ENCODE measurements at regions not wholly inside any gene's neighbourhood (a gene's known extent, or its start where the extent isn't known, plus 50 kb on each side); places are given as distances from the start of the nearest gene placed in this dataset.

DNA sequence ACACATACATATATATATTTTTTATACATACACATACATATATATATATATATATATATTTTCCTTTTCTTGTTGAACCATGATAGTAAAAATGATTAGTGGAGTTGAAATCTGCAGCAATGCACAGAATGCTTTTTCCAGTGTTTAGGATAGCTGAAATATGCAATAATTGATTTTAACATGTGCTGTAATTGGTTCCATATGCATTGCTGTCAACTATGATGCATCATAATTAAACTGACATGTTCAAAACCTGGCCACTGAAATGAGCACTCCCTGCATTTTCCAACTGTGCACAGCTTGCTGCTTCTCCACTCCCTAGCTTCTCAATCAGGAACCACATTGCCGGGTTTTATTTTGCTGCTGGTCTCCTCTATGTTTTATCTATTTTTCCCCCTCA, 358.3 kb downstream of the PAX1 start:
- no peak overlapping the region for H3K4me3 ChIP-seq (ENCODE audit: low read length, poor library complexity, severe bottlenecking)
- H3K4me1 ChIP-seq (ENCODE audit: insufficient read depth, low read length, poor library complexity, severe bottlenecking): peaks cover 31% of the 10 kb centered on the region
- H3K9me3 ChIP-seq (ENCODE audit: insufficient read depth, low read depth, low read length): no peaks in the 10 kb centered on the region

DNA sequence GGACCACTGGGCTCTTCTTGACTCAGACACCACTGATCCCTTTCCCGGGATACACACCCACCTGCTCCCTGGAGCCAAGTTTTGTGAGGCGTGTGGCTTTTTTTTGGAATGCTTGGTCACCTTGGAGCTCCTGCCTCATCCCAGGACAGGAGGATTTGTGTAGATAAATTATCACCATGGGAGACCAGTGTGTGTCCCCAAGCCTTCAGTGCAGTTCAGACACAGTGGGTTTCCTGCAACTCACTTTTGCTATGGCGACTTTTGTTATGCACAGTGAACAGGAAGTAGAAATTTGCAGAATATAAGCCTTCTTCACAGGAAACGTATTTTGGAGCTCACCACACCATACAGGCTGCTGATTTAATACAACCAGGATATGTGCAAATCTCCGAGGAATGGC, 357.4 kb downstream of the PAX1 start:
- no peaks in the 10 kb centered on the region for H3K27me3 ChIP-seq (ENCODE audit: insufficient read depth, low read length, poor library complexity, severe bottlenecking)
- peak overlapping the region; percentile 78 for H2AFZ ChIP-seq (ENCODE audit: low read length)
- H3K4me3 ChIP-seq (ENCODE audit: low read length, poor library complexity, severe bottlenecking): peak overlapping the region; percentile 5
- peaks cover 31% of the 10 kb centered on the region for H3K4me1 ChIP-seq (ENCODE audit: insufficient read depth, low read length, poor library complexity, severe bottlenecking)
- H3F3A ChIP-seq (ENCODE audit: low read depth): no peaks in the 10 kb centered on the region
- no peaks in the 10 kb centered on the region for H3K9me3 ChIP-seq (ENCODE audit: insufficient read depth, low read depth, low read length)
- H3K79me2 ChIP-seq (ENCODE audit: insufficient read depth, low read length): no peaks in the 10 kb centered on the region
- TF ChIP-seq EZH2phosphoT487 (IDR thresholded peaks at IDR 0.05; ENCODE audit: borderline replicate concordance): no peak
- TF ChIP-seq, protein P1, sequence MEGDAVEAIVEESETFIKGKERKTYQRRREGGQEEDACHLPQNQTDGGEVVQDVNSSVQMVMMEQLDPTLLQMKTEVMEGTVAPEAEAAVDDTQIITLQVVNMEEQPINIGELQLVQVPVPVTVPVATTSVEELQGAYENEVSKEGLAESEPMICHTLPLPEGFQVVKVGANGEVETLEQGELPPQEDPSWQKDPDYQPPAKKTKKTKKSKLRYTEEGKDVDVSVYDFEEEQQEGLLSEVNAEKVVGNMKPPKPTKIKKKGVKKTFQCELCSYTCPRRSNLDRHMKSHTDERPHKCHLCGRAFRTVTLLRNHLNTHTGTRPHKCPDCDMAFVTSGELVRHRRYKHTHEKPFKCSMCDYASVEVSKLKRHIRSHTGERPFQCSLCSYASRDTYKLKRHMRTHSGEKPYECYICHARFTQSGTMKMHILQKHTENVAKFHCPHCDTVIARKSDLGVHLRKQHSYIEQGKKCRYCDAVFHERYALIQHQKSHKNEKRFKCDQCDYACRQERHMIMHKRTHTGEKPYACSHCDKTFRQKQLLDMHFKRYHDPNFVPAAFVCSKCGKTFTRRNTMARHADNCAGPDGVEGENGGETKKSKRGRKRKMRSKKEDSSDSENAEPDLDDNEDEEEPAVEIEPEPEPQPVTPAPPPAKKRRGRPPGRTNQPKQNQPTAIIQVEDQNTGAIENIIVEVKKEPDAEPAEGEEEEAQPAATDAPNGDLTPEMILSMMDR (conservative IDR thresholded peaks at IDR 0.05; ENCODE audit: low read length): no peak
- H3K9ac ChIP-seq (ENCODE audit: low read depth, low read length, poor library complexity, severe bottlenecking): no peak overlapping the region
- H3K4me2 ChIP-seq (ENCODE audit: low read depth, low read length, poor library complexity, severe bottlenecking): peak overlapping the region; percentile 39
- no peaks in the 10 kb centered on the region for H3K36me3 ChIP-seq (ENCODE audit: insufficient read depth, low read length)
- H3K9me2 ChIP-seq (replicated peaks; ENCODE audit: low read depth, low read length): no peaks in the 10 kb centered on the region
- no peaks in the 10 kb centered on the region for H4K20me1 ChIP-seq (ENCODE audit: insufficient read depth, low read length, poor library complexity, severe bottlenecking)

More for the DNA sequence above, 358.3 kb downstream of the PAX1 start:
- no peaks in the 10 kb centered on the region for H3K27me3 ChIP-seq (ENCODE audit: insufficient read depth, low read length, poor library complexity, severe bottlenecking)
- H3F3A ChIP-seq (ENCODE audit: low read depth): no peaks in the 10 kb centered on the region
- no peak overlapping the region for H3K9ac ChIP-seq (ENCODE audit: low read depth, low read length, poor library complexity, severe bottlenecking)
- no peak for TF ChIP-seq EZH2phosphoT487 (IDR thresholded peaks at IDR 0.05; ENCODE audit: borderline replicate concordance)
- TF ChIP-seq, protein P1 (conservative IDR thresholded peaks at IDR 0.05; ENCODE audit: low read length): no peak
- no peaks in the 10 kb centered on the region for H3K9me2 ChIP-seq (replicated peaks; ENCODE audit: low read depth, low read length)
- no peak overlapping the region for H2AFZ ChIP-seq (ENCODE audit: low read length)
- H4K20me1 ChIP-seq (ENCODE audit: insufficient read depth, low read length, poor library complexity, severe bottlenecking): no peaks in the 10 kb centered on the region
- H3K79me2 ChIP-seq (ENCODE audit: insufficient read depth, low read length): no peaks in the 10 kb centered on the region
- no peaks in the 10 kb centered on the region for H3K36me3 ChIP-seq (ENCODE audit: insufficient read depth, low read length)
- no peak overlapping the region for H3K4me2 ChIP-seq (ENCODE audit: low read depth, low read length, poor library complexity, severe bottlenecking)

DNA sequence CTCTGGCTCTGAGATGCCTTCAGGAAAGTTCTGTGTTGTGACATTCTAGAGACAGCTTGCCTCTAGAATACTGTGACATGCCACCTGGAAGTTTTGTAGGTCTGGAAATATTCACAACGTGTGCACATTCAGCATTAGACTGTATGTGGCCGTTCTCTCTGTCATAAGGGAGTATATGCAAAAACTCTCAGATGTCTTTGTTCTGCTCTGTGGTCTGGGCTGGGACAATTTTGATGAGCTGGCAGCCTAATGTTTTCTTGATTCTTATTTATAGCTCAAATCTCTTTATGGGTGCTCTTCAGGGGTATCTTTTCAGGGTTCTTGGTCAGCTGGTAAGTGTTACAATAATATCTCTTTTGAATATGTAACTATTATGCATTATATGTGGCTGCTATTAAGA, 355.1 kb downstream of the PAX1 start:
- no peak overlapping the region for H3K9ac ChIP-seq (ENCODE audit: low read depth, low read length, poor library complexity, severe bottlenecking)
- H3K79me2 ChIP-seq (ENCODE audit: insufficient read depth, low read length): no peaks in the 10 kb centered on the region
- H3K36me3 ChIP-seq (ENCODE audit: insufficient read depth, low read length): no peaks in the 10 kb centered on the region
- no peaks in the 10 kb centered on the region for H3K27me3 ChIP-seq (ENCODE audit: insufficient read depth, low read length, poor library complexity, severe bottlenecking)
- no peaks in the 10 kb centered on the region for H3F3A ChIP-seq (ENCODE audit: low read depth)
- no peaks in the 10 kb centered on the region for H4K20me1 ChIP-seq (ENCODE audit: insufficient read depth, low read length, poor library complexity, severe bottlenecking)
- TF ChIP-seq, protein P1 (conservative IDR thresholded peaks at IDR 0.05; ENCODE audit: low read length): no peak
- TF ChIP-seq EZH2phosphoT487 (IDR thresholded peaks at IDR 0.05; ENCODE audit: borderline replicate concordance): no peak
- no peak overlapping the region for H3K4me2 ChIP-seq (ENCODE audit: low read depth, low read length, poor library complexity, severe bottlenecking)
- H3K9me3 ChIP-seq (ENCODE audit: insufficient read depth, low read depth, low read length): no peaks in the 10 kb centered on the region
- no peaks in the 10 kb centered on the region for H3K9me2 ChIP-seq (replicated peaks; ENCODE audit: low read depth, low read length)
- H3K4me3 ChIP-seq (ENCODE audit: low read length, poor library complexity, severe bottlenecking): no peak overlapping the region
- H3K4me1 ChIP-seq (ENCODE audit: insufficient read depth, low read length, poor library complexity, severe bottlenecking): peaks cover 13% of the 10 kb centered on the region
- no peak overlapping the region for H2AFZ ChIP-seq (ENCODE audit: low read length)

Measured in Loucy (cell line).